ENCODE measurements at regions not wholly inside any gene's neighbourhood (a gene's known extent, or its start where the extent isn't known, plus 50 kb on each side); places are given as distances from the start of the nearest gene placed in this dataset.

DNA sequence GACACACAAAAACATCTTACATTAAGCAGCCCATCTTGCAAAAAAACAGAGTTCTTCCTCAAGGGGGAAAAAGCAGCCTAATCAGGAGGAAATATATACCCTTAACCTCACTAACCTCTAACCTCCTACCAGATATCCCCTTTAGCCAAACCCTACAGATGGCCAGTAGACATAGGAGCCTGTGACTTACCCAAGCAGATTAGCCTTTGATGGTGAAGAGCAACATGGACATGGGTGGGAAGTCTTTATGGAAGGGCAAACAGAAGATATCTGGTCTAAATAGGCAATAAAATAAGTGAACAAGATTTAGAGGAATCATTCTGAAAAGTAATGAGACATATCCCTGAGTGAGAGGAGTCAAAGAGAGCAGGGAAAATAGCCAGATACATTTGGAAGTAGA is 119.4 kb upstream of the ARPP21 start:
- TF ChIP-seq ZNF671 (CRISPR knock-in tag; IDR thresholded peaks at IDR 0.05) (no peak), CREB1 (CRISPR knock-in tag; IDR thresholded peaks at IDR 0.05) (no peak), GABPB1 (CRISPR knock-in tag; IDR thresholded peaks at IDR 0.05) (no peak)
- TF ChIP-seq, protein P1, sequence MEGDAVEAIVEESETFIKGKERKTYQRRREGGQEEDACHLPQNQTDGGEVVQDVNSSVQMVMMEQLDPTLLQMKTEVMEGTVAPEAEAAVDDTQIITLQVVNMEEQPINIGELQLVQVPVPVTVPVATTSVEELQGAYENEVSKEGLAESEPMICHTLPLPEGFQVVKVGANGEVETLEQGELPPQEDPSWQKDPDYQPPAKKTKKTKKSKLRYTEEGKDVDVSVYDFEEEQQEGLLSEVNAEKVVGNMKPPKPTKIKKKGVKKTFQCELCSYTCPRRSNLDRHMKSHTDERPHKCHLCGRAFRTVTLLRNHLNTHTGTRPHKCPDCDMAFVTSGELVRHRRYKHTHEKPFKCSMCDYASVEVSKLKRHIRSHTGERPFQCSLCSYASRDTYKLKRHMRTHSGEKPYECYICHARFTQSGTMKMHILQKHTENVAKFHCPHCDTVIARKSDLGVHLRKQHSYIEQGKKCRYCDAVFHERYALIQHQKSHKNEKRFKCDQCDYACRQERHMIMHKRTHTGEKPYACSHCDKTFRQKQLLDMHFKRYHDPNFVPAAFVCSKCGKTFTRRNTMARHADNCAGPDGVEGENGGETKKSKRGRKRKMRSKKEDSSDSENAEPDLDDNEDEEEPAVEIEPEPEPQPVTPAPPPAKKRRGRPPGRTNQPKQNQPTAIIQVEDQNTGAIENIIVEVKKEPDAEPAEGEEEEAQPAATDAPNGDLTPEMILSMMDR (IDR thresholded peaks at IDR 0.05): no peak

All from WTC11 (cell line).